Suprapubic skin (tissue), 4 donors: ENCODE measurements at regions not wholly inside any gene's neighbourhood (a gene's known extent, or its start where the extent isn't known, plus 50 kb on each side); places are given as distances from the start of the nearest gene placed in this dataset.

Experiments
- DNase-seq, 2 donors: peaks; one replicate each; pipeline ENCODE4 v3.0.0-alpha.2; 2019; ENCODE audit warnings: low spot score in 2 of 2
- H3K27ac ChIP-seq: fragments of 200-600 bp; sonication (generic); one replicate; pipeline ENCODE4 v1.5.1; 2019
- H3K27me3 ChIP-seq: fragments of 200-600 bp; sonication (generic); one replicate; pipeline ENCODE4 v1.5.1; 2019
- H3K36me3 ChIP-seq: fragments of 200-600 bp; sonication (generic); one replicate; pipeline ENCODE4 v1.5.1; 2019
- H3K4me1 ChIP-seq: fragments of 200-600 bp; sonication (generic); one replicate; pipeline ENCODE4 v1.5.1; 2019
- H3K4me3 ChIP-seq: fragments of 200-600 bp; sonication (generic); one replicate; pipeline ENCODE4 v1.5.1; 2019; ENCODE audit warnings: mild to moderate bottlenecking
- H3K9me3 ChIP-seq: fragments of 200-600 bp; sonication (generic); one replicate; pipeline ENCODE4 v1.5.1; 2019
- CTCF ChIP-seq, 2 donors: fragments of 200-600 bp in 1 of 2; fragments of 450-650 bp in 1 of 2; sonication (generic) in 1 of 2; IDR thresholded peaks; one replicate each; pipeline ENCODE4 v1.5.1; 2016 to 2019; ENCODE audit warnings: antibody characterized with exemption in 2 of 2, mild to moderate bottlenecking in 1 of 2, moderate library complexity in 1 of 2
- EP300 ChIP-seq: sonication (generic); formaldehyde crosslinking; IDR thresholded peaks from one replicate; pipeline ENCODE4 v1.6.1; 2017; ENCODE audit warnings: antibody characterized with exemption
- POLR2A ChIP-seq, 2 donors: fragments of 450-650 bp; IDR thresholded peaks; one replicate each; pipeline ENCODE4 v1.6.1; 2017; ENCODE audit warnings: antibody characterized with exemption in 2 of 2, mild to moderate bottlenecking in 2 of 2, moderate library complexity in 2 of 2
- POLR2AphosphoS5 ChIP-seq, 3 donors: sonication (generic); formaldehyde crosslinking; IDR thresholded peaks; one replicate each; pipeline ENCODE4 v1.6.1; 2017; ENCODE audit warnings: antibody characterized with exemption in 3 of 3
- WGBS: methylation state at CpG from one replicate; pipeline ENCODE4 v1.1.5; 2018; 5-methylcytosine and 5-hydroxymethylcytosine counted together

- no peaks in the 10 kb centered on the region for H3K9me3 ChIP-seq
- DNase-seq: no peak
- H3K27me3 ChIP-seq: peaks cover 39% of the 10 kb centered on the region
- no peaks in the 10 kb centered on the region for H3K36me3 ChIP-seq
- H3K27ac ChIP-seq: no peak overlapping the region
- 59% methylated on average over 4 of the region's 4 CpGs for WGBS
- no peak overlapping the region for H3K4me3 ChIP-seq
- TF ChIP-seq POLR2A (IDR thresholded peaks at IDR 0.05): no peak
- no peak for TF ChIP-seq CTCF (IDR thresholded peaks at IDR 0.05)
- no peak for TF ChIP-seq POLR2AphosphoS5 (IDR thresholded peaks at IDR 0.05)
- no peaks in the 10 kb centered on the region for H3K4me1 ChIP-seq
Measured at GRCh38 chr15:69887009-69887408, 210.7 kb downstream of the TLE3 start.

GRCh38 chr15:69887553-69887952 is 210.2 kb downstream of the TLE3 start:
- H3K4me3 ChIP-seq: no peak overlapping the region
- 73% methylated on average over 1 of the region's 1 CpG for WGBS
- TF ChIP-seq POLR2AphosphoS5 (IDR thresholded peaks at IDR 0.05) (no peak), EP300 (no peak), CTCF (IDR thresholded peaks at IDR 0.05) (no peak), POLR2A (IDR thresholded peaks at IDR 0.05) (no peak)

GRCh38 chr15:69888406-69888805 is 209.3 kb downstream of the TLE3 start:
- H3K27ac ChIP-seq: no peak overlapping the region
- H3K9me3 ChIP-seq: no peaks in the 10 kb centered on the region
- WGBS: 31% methylated on average over 2 of the region's 2 CpGs
- no peak for TF ChIP-seq EP300
- no peak for TF ChIP-seq POLR2A (IDR thresholded peaks at IDR 0.05)
- no peak for TF ChIP-seq POLR2AphosphoS5 (IDR thresholded peaks at IDR 0.05)
- no peak for TF ChIP-seq CTCF (IDR thresholded peaks at IDR 0.05)
- H3K27me3 ChIP-seq: peaks cover 37% of the 10 kb centered on the region
- no peaks in the 10 kb centered on the region for H3K4me1 ChIP-seq
- H3K36me3 ChIP-seq: no peaks in the 10 kb centered on the region
- H3K4me3 ChIP-seq: no peak overlapping the region
- no peak for DNase-seq

More at GRCh38 chr15:69887553-69887952, 210.2 kb downstream of the TLE3 start:
- Histone ChIP-seq H3K27me3 (peaks cover 41% of the 10 kb centered on the region), H3K9me3 (no peaks in the 10 kb centered on the region), H3K36me3 (no peaks in the 10 kb centered on the region), H3K4me1 (no peaks in the 10 kb centered on the region), H3K27ac (no peak overlapping the region)
- no peak for DNase-seq

- 73% methylated on average over 5 of the region's 5 CpGs for WGBS
- peaks cover 21% of the 10 kb centered on the region for H3K27me3 ChIP-seq
- H3K4me3 ChIP-seq: no peak overlapping the region
- H3K9me3 ChIP-seq: no peaks in the 10 kb centered on the region
- DNase-seq: no peak
- H3K36me3 ChIP-seq: no peaks in the 10 kb centered on the region
- H3K27ac ChIP-seq: no peak overlapping the region
- no peaks in the 10 kb centered on the region for H3K4me1 ChIP-seq
- TF ChIP-seq CTCF (IDR thresholded peaks at IDR 0.05) (no peak), POLR2A (IDR thresholded peaks at IDR 0.05) (no peak), EP300 (no peak)
Measured at GRCh38 chr15:69891070-69891536, 206.6 kb downstream of the TLE3 start.

GRCh38 chr15:69891606-69892005 is 206.1 kb downstream of the TLE3 start:
- H3K9me3 ChIP-seq: no peaks in the 10 kb centered on the region
- no peaks in the 10 kb centered on the region for H3K36me3 ChIP-seq
- no peak overlapping the region for H3K4me3 ChIP-seq
- TF ChIP-seq CTCF (IDR thresholded peaks at IDR 0.05): no peak
- TF ChIP-seq EP300: no peak
- no peak for TF ChIP-seq POLR2AphosphoS5 (IDR thresholded peaks at IDR 0.05)
- no peak for TF ChIP-seq POLR2A (IDR thresholded peaks at IDR 0.05)
- no peak overlapping the region for H3K27ac ChIP-seq
- WGBS: 85% methylated on average over 6 of the region's 7 CpGs
- peaks cover 19% of the 10 kb centered on the region for H3K27me3 ChIP-seq
- no peak for DNase-seq
- H3K4me1 ChIP-seq: no peaks in the 10 kb centered on the region
